Adrenal gland (tissue), 9 donors: ENCODE measurements at regions not wholly inside any gene's neighbourhood (a gene's known extent, or its start where the extent isn't known, plus 50 kb on each side); places are given as distances from the start of the nearest gene placed in this dataset.

ENCODE experiments used
- DNase-seq, 7 donors: peaks; one replicate each; pipeline ENCODE4 v3.0.0-alpha.2; 2019 to 2020
- H3K27ac ChIP-seq, 5 donors: fragments of 200-600 bp; sonication (generic) in 4 of 5; 1 replicate in 3 of 5; 2 replicates in 2 of 5; pipeline versions ENCODE4 v1.5.1 to v1.8.0; 2016 to 2020; ENCODE audit warnings: mild to moderate bottlenecking in 1 of 5
- H3K27me3 ChIP-seq: fragments of 200-600 bp; 2 replicates; pipeline ENCODE4 v1.8.0; 2021
- H3K36me3 ChIP-seq, 2 donors: fragments of 200-600 bp; replicated peaks in 1 of 2; 1 replicate in 1 of 2; 2 replicates in 1 of 2; pipeline versions ENCODE4 v1.5.1 to v1.8.0; 2018 to 2022
- H3K4me1 ChIP-seq, 2 donors: fragments of 200-600 bp; replicated peaks in 1 of 2; 1 replicate in 1 of 2; 2 replicates in 1 of 2; pipeline versions ENCODE4 v1.5.1 to v1.8.0; 2018 to 2021
- H3K4me3 ChIP-seq, 4 donors: fragments of 200-600 bp; sonication (generic) in 3 of 4; one replicate each; pipeline ENCODE4 v1.5.1; 2016 to 2018
- H3K9me3 ChIP-seq, 3 donors: fragments of 200-600 bp; sonication (generic) in 1 of 3; replicated peaks in 1 of 3; 1 replicate in 2 of 3; 2 replicates in 1 of 3; pipeline versions ENCODE4 v1.5.1 to v1.8.0; 2016 to 2021
- CTCF ChIP-seq, 6 experiments: fragments of 450-650 bp in 4 of 6; fragments of 200-600 bp in 2 of 6; sonication (generic) in 1 of 6; IDR thresholded peaks; 1 replicate in 5 of 6; 2 replicates in 1 of 6; pipeline versions ENCODE4 v1.5.1 to v1.8.0; 2016 to 2021; ENCODE audit warnings: antibody characterized with exemption in 6 of 6, mild to moderate bottlenecking in 2 of 6, moderate library complexity in 1 of 6
- POLR2A ChIP-seq, 2 donors: fragments of 450-650 bp; IDR thresholded peaks; one replicate each; pipeline ENCODE4 v1.6.1; 2017; ENCODE audit warnings: antibody characterized with exemption in 2 of 2, mild to moderate bottlenecking in 2 of 2, moderate library complexity in 1 of 2
- WGBS, 4 donors: extraction: QIAGEN DNeasy Blood & Tissue Kit in 2 of 4; methylation state at CpG; one replicate each; pipeline versions ENCODE4 v1.1.5 to v1.1.7; 2013 to 2017; 5-methylcytosine and 5-hydroxymethylcytosine counted together
- intact Hi-C, 2 donors: fragments of 100-400 bp; cut with DNase I; formaldehyde crosslinking; loops; one replicate each; pipeline versions ENCODE4 v1.14.1 to v1.15.0; 2022 to 2023
- donor health status: healthy with polysubstance abuse.
- donor health status: Bipolar disorder and iron deficiency.
- donor health status: DM: yes; HTN: yes; CAD: no.
- donor health status: DM: no; HTN: no; CAD: no.
- donor health status: DM: no; HTN: no; CAD: no.

GRCh38 chr4:41448934-41449333 is 89.0 kb upstream of the LIMCH1 start:
- Histone ChIP-seq H3K36me3 (no peaks in the 10 kb centered on the region), H3K9me3 (no peaks in the 10 kb centered on the region), H3K4me3 (no peak overlapping the region), H3K27ac (peak overlapping the region in 4 of 5 donors; percentile 16 to 71 (median 43)), H3K4me1 (peaks cover 23 to 38% of the 10 kb centered on the region in 2 donors), H3K27me3 (no peaks in the 10 kb centered on the region)
- peak; percentile 93 to 97 (median 95) for DNase-seq
- intact Hi-C loops: no loop called here
- no peak for TF ChIP-seq CTCF (IDR thresholded peaks at IDR 0.05)
- no peak for TF ChIP-seq POLR2A (IDR thresholded peaks at IDR 0.05)
- 35 to 50% (median 40%) methylated on average over 7 of the region's 7 CpGs for WGBS, 4 donors

GRCh38 chr4:41451961-41452360 is 86.0 kb upstream of the LIMCH1 start:
- Histone ChIP-seq H3K4me1 (peaks cover 13 to 27% of the 10 kb centered on the region in 2 donors), H3K27ac (no peak overlapping the region), H3K9me3 (no peaks in the 10 kb centered on the region), H3K27me3 (no peaks in the 10 kb centered on the region), H3K36me3 (no peaks in the 10 kb centered on the region), H3K4me3 (no peak overlapping the region)
- 92 to 98% (median 94%) methylated on average over 3 of the region's 3 CpGs for WGBS, 4 donors
- no peak for TF ChIP-seq CTCF (IDR thresholded peaks at IDR 0.05)
- no peak for TF ChIP-seq POLR2A (IDR thresholded peaks at IDR 0.05)
- intact Hi-C loops: no loop called here
- no peak for DNase-seq

- no peak for TF ChIP-seq POLR2A (IDR thresholded peaks at IDR 0.05)
- no peak for TF ChIP-seq CTCF (IDR thresholded peaks at IDR 0.05)
- H3K36me3 ChIP-seq: no peaks in the 10 kb centered on the region
- H3K27me3 ChIP-seq: no peaks in the 10 kb centered on the region
- intact Hi-C loops: no loop called here
- H3K4me1 ChIP-seq: peaks cover 13 to 27% of the 10 kb centered on the region in 2 donors
- WGBS, 4 donors: 88 to 92% (median 91%) methylated on average over 6 of the region's 6 CpGs
- DNase-seq: no peak
- no peak overlapping the region for H3K27ac ChIP-seq
- no peak overlapping the region for H3K4me3 ChIP-seq
- H3K9me3 ChIP-seq: no peaks in the 10 kb centered on the region
These were observed 85.3 kb upstream of the LIMCH1 start for GRCh38 chr4:41452484-41453225.

GRCh38 chr4:41454423-41454822 is 83.5 kb upstream of the LIMCH1 start:
- Histone ChIP-seq H3K9me3 (no peaks in the 10 kb centered on the region), H3K27ac (no peak overlapping the region), H3K4me3 (no peak overlapping the region), H3K36me3 (no peaks in the 10 kb centered on the region), H3K4me1 (peaks cover 4 to 11% of the 10 kb centered on the region in 2 donors), H3K27me3 (no peaks in the 10 kb centered on the region)
- WGBS, 4 donors: 56 to 77% (median 63%) methylated on average over 4 of the region's 4 CpGs
- no peak for DNase-seq
- intact Hi-C loops: no loop called here
- TF ChIP-seq CTCF (IDR thresholded peaks at IDR 0.05) (no peak), POLR2A (IDR thresholded peaks at IDR 0.05) (no peak)
